Suprapubic skin (tissue), 3 donors: ENCODE measurements at regions not wholly inside any gene's neighbourhood (a gene's known extent, or its start where the extent isn't known, plus 50 kb on each side); places are given as distances from the start of the nearest gene placed in this dataset.

Experiments used
- CTCF ChIP-seq, 2 donors: fragments of 200-600 bp in 1 of 2; fragments of 450-650 bp in 1 of 2; sonication (generic) in 1 of 2; IDR thresholded peaks; one replicate each; pipeline ENCODE4 v1.5.1; 2016 to 2019; ENCODE audit warnings: antibody characterized with exemption in 2 of 2, mild to moderate bottlenecking in 1 of 2, moderate library complexity in 1 of 2
- EP300 ChIP-seq: sonication (generic); formaldehyde crosslinking; IDR thresholded peaks from one replicate; pipeline ENCODE4 v1.6.1; 2017; ENCODE audit warnings: antibody characterized with exemption
- POLR2A ChIP-seq, 2 donors: fragments of 450-650 bp; IDR thresholded peaks; one replicate each; pipeline ENCODE4 v1.6.1; 2017; ENCODE audit warnings: antibody characterized with exemption in 2 of 2, mild to moderate bottlenecking in 2 of 2, moderate library complexity in 2 of 2

GRCh38 chr5:9724707-9725106 is 94.6 kb upstream of the TAS2R1 start:
- TF ChIP-seq CTCF (IDR thresholded peaks at IDR 0.05) = no peak
- TF ChIP-seq EP300 = no peak
- no peak for TF ChIP-seq POLR2A (IDR thresholded peaks at IDR 0.05)
